ENCODE measurements at regions not wholly inside any gene's neighbourhood (a gene's known extent, or its start where the extent isn't known, plus 50 kb on each side); places are given as distances from the start of the nearest gene placed in this dataset.

GRCh38 chr5:164967354-164967753 is 1461.9 kb downstream of the MAT2B start:
- Histone ChIP-seq H3K9ac (ENCODE audit: low read length) (no peak overlapping the region), H3K4me2 (ENCODE audit: low read depth, low read length, poor library complexity, severe bottlenecking) (no peak overlapping the region), H4K20me1 (ENCODE audit: low read depth, low read length) (no peaks in the 10 kb centered on the region), H3K9me2 (replicated peaks; ENCODE audit: insufficient read depth, low read length) (no peaks in the 10 kb centered on the region), H3K36me3 (ENCODE audit: low read length) (no peaks in the 10 kb centered on the region), H3K27me3 (ENCODE audit: low read length) (no peaks in the 10 kb centered on the region), H3F3A (ENCODE audit: insufficient read depth) (no peaks in the 10 kb centered on the region), H3K9me3 (ENCODE audit: insufficient read depth, low read length) (no peaks in the 10 kb centered on the region), H3K4me3 (ENCODE audit: insufficient read depth, low read length, poor library complexity, severe bottlenecking) (no peak overlapping the region), H3K79me2 (ENCODE audit: insufficient read depth, low read length) (no peaks in the 10 kb centered on the region), H2AFZ (ENCODE audit: low read depth, low read length, severe bottlenecking) (no peak overlapping the region), H3K27ac (ENCODE audit: low read depth, low read length) (no peak overlapping the region)
- TF ChIP-seq EZH2phosphoT487 (conservative IDR thresholded peaks at IDR 0.05; ENCODE audit: low read length), result no peak
- TF ChIP-seq CTCF (IDR thresholded peaks at IDR 0.05; ENCODE audit: insufficient read depth, low read length, poor library complexity, severe bottlenecking), result no peak

- no peaks in the 10 kb centered on the region for H3K9me3 ChIP-seq (ENCODE audit: insufficient read depth, low read length)
- H3K4me2 ChIP-seq (ENCODE audit: low read depth, low read length, poor library complexity, severe bottlenecking), result no peak overlapping the region
- H3F3A ChIP-seq (ENCODE audit: insufficient read depth), result no peaks in the 10 kb centered on the region
- no peak overlapping the region for H2AFZ ChIP-seq (ENCODE audit: low read depth, low read length, severe bottlenecking)
- no peak overlapping the region for H3K4me3 ChIP-seq (ENCODE audit: insufficient read depth, low read length, poor library complexity, severe bottlenecking)
- no peaks in the 10 kb centered on the region for H4K20me1 ChIP-seq (ENCODE audit: low read depth, low read length)
- no peaks in the 10 kb centered on the region for H3K27me3 ChIP-seq (ENCODE audit: low read length)
- H3K9me2 ChIP-seq (replicated peaks; ENCODE audit: insufficient read depth, low read length), result no peaks in the 10 kb centered on the region
- TF ChIP-seq CTCF (IDR thresholded peaks at IDR 0.05; ENCODE audit: insufficient read depth, low read length, poor library complexity, severe bottlenecking) (no peak), EZH2phosphoT487 (conservative IDR thresholded peaks at IDR 0.05; ENCODE audit: low read length) (no peak)
- no peaks in the 10 kb centered on the region for H3K79me2 ChIP-seq (ENCODE audit: insufficient read depth, low read length)
- no peaks in the 10 kb centered on the region for H3K36me3 ChIP-seq (ENCODE audit: low read length)
- H3K9ac ChIP-seq (ENCODE audit: low read length), result no peak overlapping the region
- H3K27ac ChIP-seq (ENCODE audit: low read depth, low read length), result no peak overlapping the region
These were observed 1467.6 kb downstream of the MAT2B start for GRCh38 chr5:164972973-164973372.

- no peaks in the 10 kb centered on the region for H3F3A ChIP-seq (ENCODE audit: insufficient read depth)
- TF ChIP-seq EZH2phosphoT487 (conservative IDR thresholded peaks at IDR 0.05; ENCODE audit: low read length) (no peak), CTCF (IDR thresholded peaks at IDR 0.05; ENCODE audit: insufficient read depth, low read length, poor library complexity, severe bottlenecking) (no peak)
- H3K9ac ChIP-seq (ENCODE audit: low read length), result no peak overlapping the region
- H3K79me2 ChIP-seq (ENCODE audit: insufficient read depth, low read length), result no peaks in the 10 kb centered on the region
- H4K20me1 ChIP-seq (ENCODE audit: low read depth, low read length), result no peaks in the 10 kb centered on the region
- H2AFZ ChIP-seq (ENCODE audit: low read depth, low read length, severe bottlenecking), result no peak overlapping the region
- H3K4me3 ChIP-seq (ENCODE audit: insufficient read depth, low read length, poor library complexity, severe bottlenecking), result no peak overlapping the region
- no peak overlapping the region for H3K4me2 ChIP-seq (ENCODE audit: low read depth, low read length, poor library complexity, severe bottlenecking)
- H3K36me3 ChIP-seq (ENCODE audit: low read length), result no peaks in the 10 kb centered on the region
- H3K27me3 ChIP-seq (ENCODE audit: low read length), result no peaks in the 10 kb centered on the region
- 0 out of 2 replicates have a peak, but pooled peaks cover 3% of the 10 kb centered on the region for H3K9me3 ChIP-seq (ENCODE audit: insufficient read depth, low read length)
- H3K27ac ChIP-seq (ENCODE audit: low read depth, low read length), result no peak overlapping the region
- H3K9me2 ChIP-seq (replicated peaks; ENCODE audit: insufficient read depth, low read length), result 0 out of 2 replicates have a peak, but pooled peaks cover 2% of the 10 kb centered on the region
These were observed 1470.6 kb downstream of the MAT2B start for GRCh38 chr5:164975986-164976385.

All from SU-DHL-6 (cell line).